K562 (cell line): ENCODE measurements at regions not wholly inside any gene's neighbourhood (a gene's known extent, or its start where the extent isn't known, plus 50 kb on each side); places are given as distances from the start of the nearest gene placed in this dataset.

ENCODE experiments used
- ASH1L ChIP-seq: fragments of 450-650 bp; IDR thresholded peaks from 2 replicates; pipeline ENCODE4 v1.6.1; 2018; ENCODE audit warnings: borderline replicate concordance, mild to moderate bottlenecking, low read depth; ENCODE audit not compliant: partially characterized antibody
- CREM ChIP-seq: IDR thresholded peaks from 2 replicates; pipeline ENCODE4 v1.6.1; 2014; ENCODE audit warnings: antibody characterized with exemption, low read depth
- DLX4 ChIP-seq: fragments of 250-450 bp; sonication (Bioruptor Pico); IDR thresholded peaks from 2 replicates; pipeline ENCODE4 v1.6.1; 2021; ENCODE audit warnings: mild to moderate bottlenecking
- ETS2 ChIP-seq: IDR thresholded peaks from 2 replicates; pipeline ENCODE4 v1.6.1; 2016; ENCODE audit warnings: borderline replicate concordance, missing genetic modification characterization, mild to moderate bottlenecking, moderate library complexity, missing compliant biosample characterization; ENCODE audit not compliant: poor library complexity, severe bottlenecking
- FOSL1 ChIP-seq: fragments of 200-800 bp; sonication (Bioruptor generic); conservative IDR thresholded peaks from 2 replicates; pipeline ENCODE4 v1.6.1; 2016; ENCODE audit warnings: missing genetic modification characterization, missing compliant biosample characterization
- HDAC1 ChIP-seq, 2 experiments: fragments of 450-650 bp; IDR thresholded peaks; 2 replicates each; pipeline ENCODE4 v1.6.1; 2016 to 2017; ENCODE audit warnings: inconsistent platforms in 1 of 2, mild to moderate bottlenecking in 1 of 2, moderate library complexity in 1 of 2
- HDAC2 ChIP-seq: fragments of 450-650 bp; IDR thresholded peaks from 2 replicates; pipeline ENCODE4 v1.6.1; 2016; ENCODE audit warnings: mild to moderate bottlenecking
- HDAC6 ChIP-seq: IDR thresholded peaks from 2 replicates; pipeline ENCODE4 v1.6.1; 2012; ENCODE audit warnings: low read depth, mild to moderate bottlenecking, control low read depth, inconsistent platforms, low read length, moderate library complexity
- JUN ChIP-seq, 2 experiments: sonication (generic) in 1 of 2; formaldehyde crosslinking in 1 of 2; IDR thresholded peaks; 2 replicates each; pipeline versions ENCODE4 v1.6.1 to v1.8.0; 2012 to 2022; ENCODE audit warnings: borderline replicate concordance in 2 of 2, mild to moderate bottlenecking in 2 of 2, improper control_type of control experiment in 1 of 2, low read depth in 1 of 2, low read length in 1 of 2, missing genetic modification reagents in 1 of 2
- PBX2 ChIP-seq, 2 experiments: IDR thresholded peaks in 1 of 2; conservative IDR thresholded peaks in 1 of 2; 2 replicates each; pipeline ENCODE4 v1.6.1; 2016; ENCODE audit warnings: low read depth in 2 of 2, mild to moderate bottlenecking in 1 of 2, missing compliant biosample characterization in 1 of 2, missing genetic modification characterization in 1 of 2, moderate library complexity in 1 of 2
- PCBP2 ChIP-seq: fragments of 200-400 bp; formaldehyde crosslinking; IDR thresholded peaks from 2 replicates; pipeline ENCODE4 v1.6.1; 2018; ENCODE audit warnings: low read length, low read depth, mild to moderate bottlenecking, moderate library complexity; ENCODE audit not compliant: poor library complexity, severe bottlenecking
- PRDM10 ChIP-seq: fragments of 450-650 bp; IDR thresholded peaks from 2 replicates; pipeline ENCODE4 v1.6.1; 2018; ENCODE audit not compliant: partially characterized antibody
- RBM15 ChIP-seq: fragments of 200-400 bp; formaldehyde crosslinking; IDR thresholded peaks from 2 replicates; pipeline ENCODE4 v1.6.1; 2018; ENCODE audit warnings: mild to moderate bottlenecking, low read length, moderate library complexity; ENCODE audit not compliant: insufficient read depth
- TRIM24 ChIP-seq, 2 experiments: fragments of 450-650 bp; IDR thresholded peaks; 2 replicates each; pipeline ENCODE4 v1.6.1; 2016
- ZEB2 ChIP-seq: fragments of 450-650 bp; IDR thresholded peaks from 2 replicates; pipeline ENCODE4 v1.6.1; 2016
- ZNF124 ChIP-seq: sonication (generic); formaldehyde crosslinking; IDR thresholded peaks from 2 replicates; pipeline ENCODE4 v1.8.1; 2022; ENCODE audit warnings: missing genetic modification reagents
- ZNF217 ChIP-seq: sonication (generic); formaldehyde crosslinking; IDR thresholded peaks from 2 replicates; pipeline ENCODE4 v1.8.0; 2022; ENCODE audit warnings: mild to moderate bottlenecking, missing genetic modification reagents
- ZNF77 ChIP-seq: fragments of 250-450 bp; sonication (Bioruptor Pico); IDR thresholded peaks from 2 replicates; pipeline ENCODE4 v1.5.0; 2020

- TF ChIP-seq TRIM24 (IDR thresholded peaks at IDR 0.05) (peak in 1 of 2 experiments; percentile 64; a peak in 2 of 4 replicates), PCBP2 (no peak), HDAC2 (no peak; the same call in 1 of the 2 replicates), ETS2 (tag) (no peak), CREM (0 out of 2 replicates have a peak, but pooled peaks have one; percentile 20), HDAC1 (IDR thresholded peaks at IDR 0.05) (no peak), FOSL1 (tag) (peak; percentile 90), RBM15 (no peak), HDAC6 (no peak), ASH1L (no peak), JUN (IDR thresholded peaks at IDR 0.05; ENCODE audit: borderline replicate concordance, low read depth, low read length) (peak; percentile 84), JUN (CRISPR knock-in tag; IDR thresholded peaks at IDR 0.05; ENCODE audit: borderline replicate concordance) (no peak), ZNF124 (CRISPR knock-in tag) (no peak), ZNF217 (CRISPR knock-in tag) (no peak), ZNF77 (CRISPR knock-in tag) (no peak), PBX2 (CRISPR knock-in tag; IDR thresholded peaks at IDR 0.05; ENCODE audit: low read depth) (no peak), PBX2 (tag; conservative IDR thresholded peaks at IDR 0.05; ENCODE audit: low read depth) (no peak), PRDM10 (peak; percentile 60), ZEB2 (peak; percentile 78), DLX4 (CRISPR knock-in tag) (no peak)
Observed at GRCh38 chr6:105892577-105893262, 193.4 kb upstream of the PRDM1 start (continued).
